B cell (primary cell): ENCODE measurements at regions not wholly inside any gene's neighbourhood (a gene's known extent, or its start where the extent isn't known, plus 50 kb on each side); places are given as distances from the start of the nearest gene placed in this dataset.

Source experiments
- CTCF ChIP-seq: fragments of 200-600 bp; IDR thresholded peaks from one replicate; pipeline ENCODE4 v1.8.0; 2022; ENCODE audit warnings: antibody characterized with exemption, mild to moderate bottlenecking
- EZH2 ChIP-seq: IDR thresholded peaks from 2 replicates; pipeline ENCODE4 v1.6.1; 2012; ENCODE audit warnings: borderline replicate concordance, low read depth, mild to moderate bottlenecking, moderate library complexity, low read length; ENCODE audit not compliant: insufficient read depth, poor library complexity, severe bottlenecking

GRCh38 chr10:7075851-7076250 is 335.0 kb downstream of the SFMBT2 start:
- no peak for TF ChIP-seq CTCF
- TF ChIP-seq EZH2, result no peak
